ELF-1 (cell line): ENCODE measurements at regions not wholly inside any gene's neighbourhood (a gene's known extent, or its start where the extent isn't known, plus 50 kb on each side); places are given as distances from the start of the nearest gene placed in this dataset.

Experiments
- DNase-seq: peaks from one replicate; pipeline ENCODE4 v3.0.0-alpha.2; 2016; ENCODE audit warnings: low read depth, low spot score

- no peak for DNase-seq
Observed at GRCh38 chr2:575030-575726, 102.0 kb downstream of the TMEM18 start.

- DNase-seq = no peak
Observed at GRCh38 chr2:573805-574392, 103.3 kb downstream of the TMEM18 start.

GRCh38 chr2:573025-573424 lies 104.2 kb downstream of the TMEM18 start:
- no peak for DNase-seq

- DNase-seq = no peak
Observed at GRCh38 chr2:569681-570080, 107.5 kb downstream of the TMEM18 start.

GRCh38 chr2:568639-569235 lies 108.5 kb downstream of the TMEM18 start:
- DNase-seq = no peak

- no peak for DNase-seq
Observed at GRCh38 chr2:567865-568638, 109.2 kb downstream of the TMEM18 start.

GRCh38 chr2:567496-567864 lies 109.7 kb downstream of the TMEM18 start:
- DNase-seq = no peak

GRCh38 chr2:566379-567313 lies 110.6 kb downstream of the TMEM18 start:
- no peak for DNase-seq

GRCh38 chr2:564471-565181 lies 112.6 kb downstream of the TMEM18 start:
- no peak for DNase-seq

- DNase-seq = no peak
Observed at GRCh38 chr2:563512-563911, 113.7 kb downstream of the TMEM18 start.

- no peak for DNase-seq
Observed at GRCh38 chr2:562391-563364, 114.5 kb downstream of the TMEM18 start.

- no peak for DNase-seq
Observed at GRCh38 chr2:558879-559278, 118.3 kb downstream of the TMEM18 start.

GRCh38 chr2:558302-558642 lies 118.9 kb downstream of the TMEM18 start:
- no peak for DNase-seq

- DNase-seq = peak; percentile 15
Observed at GRCh38 chr2:557635-558301, 119.4 kb downstream of the TMEM18 start.

- no peak for DNase-seq
Observed at GRCh38 chr2:556485-556884, 120.7 kb downstream of the TMEM18 start.

- DNase-seq = no peak
Observed at GRCh38 chr2:555164-555922, 121.9 kb downstream of the TMEM18 start.

GRCh38 chr2:554444-554843 lies 122.8 kb downstream of the TMEM18 start:
- DNase-seq = no peak

GRCh38 chr2:552906-553305 lies 124.3 kb downstream of the TMEM18 start:
- DNase-seq = no peak
